A673 (cell line): ENCODE measurements at regions not wholly inside any gene's neighbourhood (a gene's known extent, or its start where the extent isn't known, plus 50 kb on each side); places are given as distances from the start of the nearest gene placed in this dataset.

ENCODE experiments used
- BruUV-seq: library from RNA; stranded (reverse); fragments of 400-500 nt; replicated peaks from 2 replicates; lab custom pipeline; 2021; lab: Mats Ljungman, UMichigan
- CTCF ChIA-PET: fragments of 300-600 bp; sonication (Branson Sonifier 250); formaldehyde crosslinking; loops from one replicate; lab custom pipeline; 2022; ENCODE audit warnings: antibody characterized with exemption; lab: Charles Lee
- POLR2A ChIA-PET: fragments of 300-600 bp; sonication (Branson Sonifier 250); formaldehyde crosslinking; loops from one replicate; lab custom pipeline; 2022; ENCODE audit warnings: antibody characterized with exemption; ENCODE audit not compliant: low non-redundant PET; lab: Charles Lee
- DNase-seq: peaks from one replicate; pipeline ENCODE4 v3.0.0-alpha.2; 2015; ENCODE audit warnings: low spot score
- H3K27ac ChIP-seq: fragments of 200-600 bp; sonication (generic); 2 replicates; pipeline ENCODE4 v1.5.1; 2016; ENCODE audit warnings: mixed run types, low read depth, mild to moderate bottlenecking, mixed read lengths, antibody characterized with exemption, low read length; ENCODE audit not compliant: poor library complexity, severe bottlenecking
- H3K27me3 ChIP-seq: fragments of 200-600 bp; sonication (generic); replicated peaks from 2 replicates; pipeline ENCODE4 v1.6.1; 2017; ENCODE audit warnings: mixed run types, low read depth, mild to moderate bottlenecking, mixed read lengths, antibody characterized with exemption, low read length; ENCODE audit not compliant: insufficient read depth, poor library complexity
- H3K36me3 ChIP-seq: fragments of 200-600 bp; sonication (generic); 2 replicates; pipeline ENCODE4 v1.6.1; 2016; ENCODE audit warnings: mixed run types, mild to moderate bottlenecking, mixed read lengths, antibody characterized with exemption, low read length; ENCODE audit not compliant: insufficient read depth, poor library complexity, severe bottlenecking
- H3K4me1 ChIP-seq: fragments of 200-600 bp; sonication (generic); 2 replicates; pipeline ENCODE4 v1.6.1; 2017; ENCODE audit warnings: mixed run types, mild to moderate bottlenecking, mixed read lengths, antibody characterized with exemption, low read length; ENCODE audit not compliant: insufficient read depth, poor library complexity, severe bottlenecking
- H3K4me3 ChIP-seq: fragments of 200-600 bp; sonication (generic); 2 replicates; pipeline ENCODE4 v1.5.1; 2016; ENCODE audit warnings: low read depth, mixed run types, mild to moderate bottlenecking, mixed read lengths, low read length; ENCODE audit not compliant: poor library complexity, severe bottlenecking
- H3K9me3 ChIP-seq: fragments of 200-600 bp; sonication (generic); 2 replicates; pipeline ENCODE4 v1.6.1; 2016; ENCODE audit warnings: mixed run types, low read depth, mild to moderate bottlenecking, mixed read lengths, antibody characterized with exemption, low read length; ENCODE audit not compliant: poor library complexity, severe bottlenecking
- CTCF ChIP-seq: fragments of 300-800, 200-600 bp; sonication (generic); conservative IDR thresholded peaks from 2 replicates; pipeline ENCODE4 v1.5.1; 2017; ENCODE audit warnings: low read depth, mild to moderate bottlenecking, antibody characterized with exemption, low read length, moderate library complexity, mixed read lengths
- EZH2 ChIP-seq: fragments of 200-600 bp; sonication (generic); IDR thresholded peaks from 2 replicates; pipeline ENCODE4 v1.6.1; 2017; ENCODE audit warnings: borderline replicate concordance, low read depth, mild to moderate bottlenecking, mixed read lengths, antibody characterized with exemption, low read length; ENCODE audit not compliant: poor library complexity, severe bottlenecking
- intact Hi-C: fragments of 100-400 bp; cut with micrococcal nuclease; formaldehyde crosslinking; loops from one replicate; pipeline ENCODE4 v1.10.0; 2022; ENCODE audit not compliant: unreplicated experiment

GRCh38 chr6:137761487-137761886 is 105.6 kb upstream of the TNFAIP3 start:
- H3K4me3 ChIP-seq, result no peak overlapping the region
- TF ChIP-seq EZH2 (no peak), CTCF (no peak)
- no peak overlapping the region for H3K27ac ChIP-seq
- DNase-seq, result no peak
- H3K9me3 ChIP-seq, result no peaks in the 10 kb centered on the region
- H3K4me1 ChIP-seq, result no peaks in the 10 kb centered on the region
- H3K36me3 ChIP-seq, result no peaks in the 10 kb centered on the region
- ChIA-PET CTCF (no interaction called here), POLR2A (no interaction called here)
- H3K27me3 ChIP-seq, result no peaks in the 10 kb centered on the region
- intact Hi-C loops, result no loop called here
- no TSS peak for BruUV-seq

GRCh38 chr6:137762168-137763090 is 104.6 kb upstream of the TNFAIP3 start:
- no peaks in the 10 kb centered on the region for H3K4me1 ChIP-seq
- no peak for DNase-seq
- H3K9me3 ChIP-seq, result no peaks in the 10 kb centered on the region
- ChIA-PET POLR2A (no interaction called here), CTCF (no interaction called here)
- no TSS peak for BruUV-seq
- H3K4me3 ChIP-seq, result no peak overlapping the region
- intact Hi-C loops, result no loop called here
- no peaks in the 10 kb centered on the region for H3K36me3 ChIP-seq
- TF ChIP-seq EZH2 (no peak), CTCF (no peak)
- H3K27me3 ChIP-seq, result no peaks in the 10 kb centered on the region
- no peak overlapping the region for H3K27ac ChIP-seq

- no TSS peak for BruUV-seq
Observed at GRCh38 chr6:137763436-137763835, 103.6 kb upstream of the TNFAIP3 start.

More at GRCh38 chr6:137763436-137763835, 103.6 kb upstream of the TNFAIP3 start:
- ChIA-PET CTCF (no interaction called here), POLR2A (no interaction called here)
- intact Hi-C loops, result no loop called here
- Histone ChIP-seq H3K4me3 (no peak overlapping the region), H3K27ac (no peak overlapping the region), H3K36me3 (no peaks in the 10 kb centered on the region), H3K9me3 (no peaks in the 10 kb centered on the region), H3K4me1 (no peaks in the 10 kb centered on the region), H3K27me3 (no peaks in the 10 kb centered on the region)
- TF ChIP-seq EZH2, result no peak
- TF ChIP-seq CTCF, result no peak
- no peak for DNase-seq
